ACC112 (cell line): ENCODE measurements at regions not wholly inside any gene's neighbourhood (a gene's known extent, or its start where the extent isn't known, plus 50 kb on each side); places are given as distances from the start of the nearest gene placed in this dataset.

Experiments
- H2AFZ ChIP-seq: fragments of 200-600 bp; sonication (generic); one replicate; pipeline ENCODE4 v1.6.0; 2017; ENCODE audit warnings: antibody characterized with exemption, low read length; ENCODE audit not compliant: unreplicated experiment
- H3K27ac ChIP-seq: fragments of 200-600 bp; sonication (generic); 2 replicates; pipeline ENCODE4 v1.5.1; 2014; ENCODE audit warnings: low read depth, mild to moderate bottlenecking, antibody characterized with exemption, low read length, moderate library complexity
- H3K27me3 ChIP-seq: fragments of 200-600 bp; sonication (generic); 2 replicates; pipeline ENCODE4 v1.6.1; 2014; ENCODE audit warnings: mild to moderate bottlenecking, antibody characterized with exemption, low read length, moderate library complexity, mixed read lengths; ENCODE audit not compliant: insufficient read depth
- H3K36me3 ChIP-seq: fragments of 200-600 bp; sonication (generic); 2 replicates; pipeline ENCODE4 v1.6.1; 2016; ENCODE audit warnings: mild to moderate bottlenecking, antibody characterized with exemption, low read length, moderate library complexity, mixed read lengths; ENCODE audit not compliant: insufficient read depth
- H3K4me1 ChIP-seq: fragments of 200-600 bp; sonication (generic); one replicate; pipeline ENCODE4 v1.6.1; 2016; ENCODE audit warnings: low read length, mixed read lengths; ENCODE audit not compliant: insufficient read depth, unreplicated experiment, control insufficient read depth
- H3K4me3 ChIP-seq: fragments of 200-600 bp; sonication (generic); 2 replicates; pipeline ENCODE4 v1.5.1; 2014; ENCODE audit warnings: mild to moderate bottlenecking, low read depth, low read length
- H3K79me2 ChIP-seq: fragments of 200-600 bp; sonication (generic); one replicate; pipeline ENCODE4 v1.6.0; 2016; ENCODE audit warnings: low read length; ENCODE audit not compliant: control insufficient read depth, unreplicated experiment, insufficient read depth

GRCh38 chr9:30746589-30746988 is 1637.9 kb upstream of the ACO1 start:
- no peak overlapping the region for H3K4me3 ChIP-seq
- no peak overlapping the region for H3K27ac ChIP-seq
- H3K4me1 ChIP-seq = no peaks in the 10 kb centered on the region

GRCh38 chr9:30757723-30758122 is 1626.7 kb upstream of the ACO1 start:
- no peak overlapping the region for H3K4me3 ChIP-seq

More at GRCh38 chr9:30746589-30746988, 1637.9 kb upstream of the ACO1 start:
- no peaks in the 10 kb centered on the region for H3K79me2 ChIP-seq
- no peaks in the 10 kb centered on the region for H3K27me3 ChIP-seq
- H2AFZ ChIP-seq = no peak overlapping the region
- H3K36me3 ChIP-seq = no peaks in the 10 kb centered on the region

GRCh38 chr9:30758726-30759446 is 1625.6 kb upstream of the ACO1 start:
- Histone ChIP-seq H3K36me3 (no peaks in the 10 kb centered on the region), H3K79me2 (no peaks in the 10 kb centered on the region), H3K4me1 (no peaks in the 10 kb centered on the region), H3K27ac (no peak overlapping the region), H3K27me3 (no peaks in the 10 kb centered on the region), H3K4me3 (no peak overlapping the region), H2AFZ (no peak overlapping the region)

More at GRCh38 chr9:30757723-30758122, 1626.7 kb upstream of the ACO1 start:
- no peaks in the 10 kb centered on the region for H3K27me3 ChIP-seq
- no peaks in the 10 kb centered on the region for H3K4me1 ChIP-seq
- H3K79me2 ChIP-seq = no peaks in the 10 kb centered on the region
- no peak overlapping the region for H2AFZ ChIP-seq
- no peak overlapping the region for H3K27ac ChIP-seq
- H3K36me3 ChIP-seq = no peaks in the 10 kb centered on the region

- H3K36me3 ChIP-seq = no peaks in the 10 kb centered on the region
- H3K79me2 ChIP-seq = no peaks in the 10 kb centered on the region
- H3K27me3 ChIP-seq = no peaks in the 10 kb centered on the region
- no peaks in the 10 kb centered on the region for H3K4me1 ChIP-seq
- no peak overlapping the region for H3K4me3 ChIP-seq
- H2AFZ ChIP-seq = no peak overlapping the region
- no peak overlapping the region for H3K27ac ChIP-seq
These were observed 1619.1 kb upstream of the ACO1 start for GRCh38 chr9:30765318-30765717.

- H3K4me3 ChIP-seq = no peak overlapping the region
- H3K4me1 ChIP-seq = no peaks in the 10 kb centered on the region
- H3K27ac ChIP-seq = no peak overlapping the region
- H3K27me3 ChIP-seq = no peaks in the 10 kb centered on the region
- no peak overlapping the region for H2AFZ ChIP-seq
- no peaks in the 10 kb centered on the region for H3K79me2 ChIP-seq
- H3K36me3 ChIP-seq = no peaks in the 10 kb centered on the region
These were observed 1613.2 kb upstream of the ACO1 start for GRCh38 chr9:30771163-30771708.

GRCh38 chr9:30771760-30772159 is 1612.7 kb upstream of the ACO1 start:
- Histone ChIP-seq H3K27ac (no peak overlapping the region), H3K79me2 (no peaks in the 10 kb centered on the region), H3K4me1 (no peaks in the 10 kb centered on the region), H3K27me3 (no peaks in the 10 kb centered on the region), H2AFZ (no peak overlapping the region), H3K4me3 (no peak overlapping the region), H3K36me3 (no peaks in the 10 kb centered on the region)

- no peaks in the 10 kb centered on the region for H3K36me3 ChIP-seq
- no peaks in the 10 kb centered on the region for H3K79me2 ChIP-seq
- no peak overlapping the region for H2AFZ ChIP-seq
- no peak overlapping the region for H3K27ac ChIP-seq
- H3K4me3 ChIP-seq = no peak overlapping the region
- no peaks in the 10 kb centered on the region for H3K4me1 ChIP-seq
- H3K27me3 ChIP-seq = no peaks in the 10 kb centered on the region
These were observed 1611.0 kb upstream of the ACO1 start for GRCh38 chr9:30773427-30773826.

GRCh38 chr9:30774326-30774725 is 1610.1 kb upstream of the ACO1 start:
- Histone ChIP-seq H3K4me3 (no peak overlapping the region), H2AFZ (no peak overlapping the region), H3K27me3 (no peaks in the 10 kb centered on the region), H3K4me1 (no peaks in the 10 kb centered on the region), H3K36me3 (no peaks in the 10 kb centered on the region), H3K27ac (no peak overlapping the region), H3K79me2 (no peaks in the 10 kb centered on the region)

- Histone ChIP-seq H3K27me3 (no peaks in the 10 kb centered on the region), H3K79me2 (no peaks in the 10 kb centered on the region), H2AFZ (no peak overlapping the region), H3K4me1 (no peaks in the 10 kb centered on the region), H3K4me3 (no peak overlapping the region), H3K36me3 (no peaks in the 10 kb centered on the region), H3K27ac (no peak overlapping the region)
These were observed 1609.2 kb upstream of the ACO1 start for GRCh38 chr9:30775236-30775635.

- Histone ChIP-seq H2AFZ (no peak overlapping the region), H3K27ac (no peak overlapping the region), H3K4me1 (no peaks in the 10 kb centered on the region), H3K27me3 (no peaks in the 10 kb centered on the region), H3K79me2 (no peaks in the 10 kb centered on the region), H3K36me3 (no peaks in the 10 kb centered on the region), H3K4me3 (no peak overlapping the region)
These were observed 1587.7 kb upstream of the ACO1 start for GRCh38 chr9:30796764-30797163.

GRCh38 chr9:30799527-30800101 is 1584.8 kb upstream of the ACO1 start:
- H3K4me1 ChIP-seq = no peaks in the 10 kb centered on the region
- no peaks in the 10 kb centered on the region for H3K36me3 ChIP-seq
- no peak overlapping the region for H3K27ac ChIP-seq
- H3K4me3 ChIP-seq = no peak overlapping the region
- H3K27me3 ChIP-seq = no peaks in the 10 kb centered on the region
- no peak overlapping the region for H2AFZ ChIP-seq
- no peaks in the 10 kb centered on the region for H3K79me2 ChIP-seq
